ENCODE measurements at regions not wholly inside any gene's neighbourhood (a gene's known extent, or its start where the extent isn't known, plus 50 kb on each side); places are given as distances from the start of the nearest gene placed in this dataset.

DNA sequence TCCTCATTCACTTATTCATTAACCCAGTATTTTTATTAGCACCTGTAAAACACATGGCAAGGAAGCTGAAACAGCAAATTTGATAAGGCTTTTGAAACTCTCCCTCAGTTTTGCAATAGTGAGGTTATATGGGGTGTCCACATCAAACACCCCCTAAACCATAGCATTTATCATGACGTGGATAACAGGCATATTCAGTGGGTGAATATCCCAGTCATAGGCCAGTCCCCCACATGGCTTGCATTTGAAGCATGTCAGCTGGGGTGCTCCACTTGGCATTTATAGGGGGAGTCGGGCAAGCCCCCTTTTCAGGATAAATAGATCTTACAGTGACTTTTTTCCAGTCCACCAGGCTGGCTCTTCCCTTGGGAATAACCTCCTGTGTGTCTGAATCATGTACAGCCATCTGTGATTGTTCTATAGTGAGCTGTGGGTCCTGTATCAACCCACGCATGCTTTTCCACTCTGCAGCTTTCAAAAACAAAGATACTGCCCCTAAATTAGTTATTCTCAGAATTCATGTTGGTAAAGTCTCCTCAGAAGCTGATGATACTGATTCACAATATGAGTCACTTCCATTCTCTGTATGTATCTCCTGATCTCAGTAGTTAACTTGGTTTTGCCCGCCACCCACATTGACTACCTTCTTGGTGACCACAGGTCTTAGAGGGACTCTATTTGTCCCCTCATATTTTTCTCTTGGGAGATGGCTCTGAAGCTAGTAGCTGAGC lies 84.4 kb upstream of the SPIN1 start:
- TF ChIP-seq, protein P1, sequence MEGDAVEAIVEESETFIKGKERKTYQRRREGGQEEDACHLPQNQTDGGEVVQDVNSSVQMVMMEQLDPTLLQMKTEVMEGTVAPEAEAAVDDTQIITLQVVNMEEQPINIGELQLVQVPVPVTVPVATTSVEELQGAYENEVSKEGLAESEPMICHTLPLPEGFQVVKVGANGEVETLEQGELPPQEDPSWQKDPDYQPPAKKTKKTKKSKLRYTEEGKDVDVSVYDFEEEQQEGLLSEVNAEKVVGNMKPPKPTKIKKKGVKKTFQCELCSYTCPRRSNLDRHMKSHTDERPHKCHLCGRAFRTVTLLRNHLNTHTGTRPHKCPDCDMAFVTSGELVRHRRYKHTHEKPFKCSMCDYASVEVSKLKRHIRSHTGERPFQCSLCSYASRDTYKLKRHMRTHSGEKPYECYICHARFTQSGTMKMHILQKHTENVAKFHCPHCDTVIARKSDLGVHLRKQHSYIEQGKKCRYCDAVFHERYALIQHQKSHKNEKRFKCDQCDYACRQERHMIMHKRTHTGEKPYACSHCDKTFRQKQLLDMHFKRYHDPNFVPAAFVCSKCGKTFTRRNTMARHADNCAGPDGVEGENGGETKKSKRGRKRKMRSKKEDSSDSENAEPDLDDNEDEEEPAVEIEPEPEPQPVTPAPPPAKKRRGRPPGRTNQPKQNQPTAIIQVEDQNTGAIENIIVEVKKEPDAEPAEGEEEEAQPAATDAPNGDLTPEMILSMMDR (conservative IDR thresholded peaks at IDR 0.05; ENCODE audit: control insufficient read depth, insufficient read depth, low read depth, low read length), result no peak
- peak; percentile 45 for DNase-seq (ENCODE audit: low read depth)
- H3K4me3 ChIP-seq (ENCODE audit: control insufficient read depth, low read depth, low read length), result no peak overlapping the region

DNA sequence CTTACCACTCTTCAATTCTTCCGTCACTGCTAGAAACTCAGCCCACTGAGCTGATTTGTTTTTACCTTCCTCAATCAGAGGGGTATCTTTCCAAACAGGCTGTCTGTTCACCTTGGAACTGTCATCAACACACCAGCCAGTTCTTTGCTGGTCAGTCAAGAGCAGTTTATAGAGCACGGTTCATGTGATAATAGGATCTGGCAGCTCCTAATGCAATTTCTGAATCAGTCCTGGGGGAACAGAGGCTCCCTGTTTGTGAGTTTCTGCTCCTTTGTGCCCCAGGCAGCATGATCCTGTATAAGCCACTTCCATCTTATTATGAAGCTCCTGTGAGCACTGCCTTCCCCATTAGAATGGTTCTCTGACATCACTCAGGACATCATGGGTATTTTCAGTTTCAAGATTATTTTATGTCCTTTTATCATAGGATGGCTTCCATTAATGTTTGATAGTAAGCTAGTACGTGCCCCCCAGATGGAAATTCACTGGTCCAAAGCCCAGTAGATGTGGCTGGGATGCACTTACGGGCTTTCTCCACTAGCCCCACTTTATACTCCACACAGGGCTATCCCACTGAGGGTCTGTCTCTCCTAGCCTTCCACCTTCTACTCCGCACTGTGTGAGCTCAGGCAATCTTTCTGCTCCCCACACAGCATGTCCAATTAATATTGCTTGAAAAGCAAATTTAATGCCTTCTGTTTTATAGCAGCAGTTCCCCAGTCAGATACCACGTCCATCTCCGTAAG lies 85.5 kb upstream of the SPIN1 start:
- DNase-seq (ENCODE audit: low read depth), result no peak
- no peak overlapping the region for H3K4me3 ChIP-seq (ENCODE audit: control insufficient read depth, low read depth, low read length)
- TF ChIP-seq, protein P1 (conservative IDR thresholded peaks at IDR 0.05; ENCODE audit: control insufficient read depth, insufficient read depth, low read depth, low read length), result no peak

DNA sequence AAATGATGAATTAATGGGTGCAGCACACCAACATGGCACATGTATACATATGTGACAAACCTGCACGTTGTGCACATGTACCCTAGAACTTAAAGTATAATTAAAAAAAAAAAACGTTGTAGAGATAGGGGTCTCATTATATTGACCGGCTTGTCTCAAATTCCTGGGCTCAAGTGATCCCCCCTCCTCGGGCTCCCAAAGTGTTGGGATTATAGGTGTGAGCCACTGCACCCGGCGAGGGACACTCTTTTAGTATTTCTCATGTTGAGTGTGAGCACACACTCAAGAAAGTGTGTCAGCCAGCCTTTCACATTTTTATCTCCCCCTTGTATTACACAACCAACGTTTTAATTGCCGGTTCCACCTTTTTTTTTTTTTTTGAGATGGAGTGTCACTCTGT lies 87.7 kb upstream of the SPIN1 start:
- TF ChIP-seq, protein P1 (conservative IDR thresholded peaks at IDR 0.05; ENCODE audit: control insufficient read depth, insufficient read depth, low read depth, low read length), result no peak
- no peak overlapping the region for H3K4me3 ChIP-seq (ENCODE audit: control insufficient read depth, low read depth, low read length)
- no peak for DNase-seq (ENCODE audit: low read depth)

DNA sequence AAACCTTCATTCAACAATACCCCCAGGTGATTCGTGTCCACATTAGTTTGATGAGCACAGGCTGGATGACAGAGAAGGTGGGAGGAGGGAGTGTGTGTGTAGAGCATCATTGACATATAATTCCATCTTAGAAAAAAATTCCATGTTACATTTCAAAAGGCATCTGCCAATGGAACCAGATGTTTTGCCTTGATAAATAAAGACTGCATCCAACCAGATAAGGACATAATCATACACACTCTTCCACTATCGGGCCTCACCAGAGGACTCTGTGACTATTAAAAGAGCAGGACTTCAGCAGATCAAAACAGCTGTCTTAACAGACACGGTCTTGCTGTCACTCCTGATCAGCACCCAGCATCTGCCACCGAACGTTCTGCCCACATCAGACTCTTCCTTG lies 96.4 kb upstream of the SPIN1 start:
- no peak for DNase-seq (ENCODE audit: low read depth)
- TF ChIP-seq, protein P1 (conservative IDR thresholded peaks at IDR 0.05; ENCODE audit: control insufficient read depth, insufficient read depth, low read depth, low read length), result no peak
- H3K4me3 ChIP-seq (ENCODE audit: control insufficient read depth, low read depth, low read length), result no peak overlapping the region

DNA sequence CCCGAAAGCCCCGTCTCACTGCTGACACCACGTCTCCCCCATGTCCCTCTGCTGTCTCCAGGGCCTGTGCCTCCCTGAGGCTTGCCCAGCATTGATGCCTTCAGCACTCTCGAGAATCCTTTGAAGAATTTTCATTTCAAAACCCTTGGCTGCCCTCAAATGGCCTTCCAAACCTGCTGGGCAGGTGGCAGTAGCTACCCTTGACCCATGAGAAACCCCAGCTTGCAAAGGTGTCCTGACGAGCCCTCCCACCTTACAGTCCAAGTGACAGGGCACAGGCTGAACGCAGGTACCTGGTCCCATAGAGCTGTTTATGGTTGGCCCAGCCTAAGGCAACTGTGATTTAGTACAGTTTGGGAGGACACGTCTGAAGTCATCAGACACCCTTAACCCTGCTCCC lies 97.2 kb upstream of the SPIN1 start:
- no peak overlapping the region for H3K4me3 ChIP-seq (ENCODE audit: control insufficient read depth, low read depth, low read length)
- TF ChIP-seq, protein P1 (conservative IDR thresholded peaks at IDR 0.05; ENCODE audit: control insufficient read depth, insufficient read depth, low read depth, low read length), result no peak
- no peak for DNase-seq (ENCODE audit: low read depth)

DNA sequence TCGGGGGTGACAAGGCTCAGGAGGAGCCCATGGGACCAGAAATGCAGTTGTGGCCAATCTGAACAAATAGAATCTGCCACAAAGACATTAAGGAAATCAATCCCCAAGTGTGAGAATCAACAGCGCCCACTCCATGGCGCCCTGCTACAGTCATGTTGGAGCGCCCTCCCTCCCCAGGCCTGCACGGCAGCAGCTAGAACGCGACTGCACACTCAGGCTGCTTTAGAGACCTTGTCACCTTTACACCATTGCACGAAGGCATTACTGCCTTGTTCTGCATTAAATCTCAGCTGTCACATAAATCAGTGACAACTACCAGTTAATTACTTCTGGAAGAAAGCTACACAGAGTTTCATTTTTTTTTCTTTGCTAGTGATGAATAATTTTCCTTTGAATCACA lies 98.7 kb upstream of the SPIN1 start:
- no peak overlapping the region for H3K4me3 ChIP-seq (ENCODE audit: control insufficient read depth, low read depth, low read length)
- TF ChIP-seq, protein P1 (conservative IDR thresholded peaks at IDR 0.05; ENCODE audit: control insufficient read depth, insufficient read depth, low read depth, low read length), result no peak
- DNase-seq (ENCODE audit: low read depth), result no peak

All from fibroblast of mammary gland (primary cell).